Smooth muscle cell (in vitro differentiated cells): ENCODE measurements at regions not wholly inside any gene's neighbourhood (a gene's known extent, or its start where the extent isn't known, plus 50 kb on each side); places are given as distances from the start of the nearest gene placed in this dataset.

Experiments
- DNase-seq: peaks from one replicate; lab custom pipeline; 2025; ENCODE audit not compliant: unreplicated experiment; lab: John Stamatoyannopoulos, UW
- H2AFZ ChIP-seq: fragments of 200-600 bp; sonication (generic); 2 replicates; pipeline ENCODE4 v1.6.0; 2016; ENCODE audit warnings: antibody characterized with exemption, low read depth, mild to moderate bottlenecking
- H3F3A ChIP-seq: fragments of 200-600 bp; sonication (generic); 2 replicates; pipeline ENCODE4 v1.6.0; 2017; ENCODE audit warnings: antibody characterized with exemption, low read depth
- H3K27ac ChIP-seq: fragments of 200-600 bp; sonication (generic); 2 replicates; pipeline ENCODE4 v1.5.1; 2016; ENCODE audit warnings: low read depth, mild to moderate bottlenecking
- H3K27me3 ChIP-seq: fragments of 200-600 bp; sonication (generic); 2 replicates; pipeline ENCODE4 v1.6.1; 2016; ENCODE audit warnings: low read depth, mild to moderate bottlenecking
- H3K36me3 ChIP-seq: fragments of 200-600 bp; sonication (generic); 2 replicates; pipeline ENCODE4 v1.5.1; 2016; ENCODE audit warnings: low read depth
- H3K4me1 ChIP-seq: fragments of 200-600 bp; sonication (generic); 2 replicates; pipeline ENCODE4 v1.5.1; 2016; ENCODE audit warnings: low read depth
- H3K4me2 ChIP-seq: fragments of 200-600 bp; sonication (generic); 2 replicates; pipeline ENCODE4 v1.6.0; 2016; ENCODE audit warnings: mild to moderate bottlenecking
- H3K4me3 ChIP-seq: fragments of 200-600 bp; sonication (generic); 2 replicates; pipeline ENCODE4 v1.5.1; 2016; ENCODE audit warnings: mild to moderate bottlenecking
- H3K79me2 ChIP-seq: fragments of 200-600 bp; sonication (generic); 2 replicates; pipeline ENCODE4 v1.6.0; 2016; ENCODE audit warnings: low read depth, mild to moderate bottlenecking
- H3K9ac ChIP-seq: fragments of 200-600 bp; sonication (generic); 2 replicates; pipeline ENCODE4 v1.6.0; 2016; ENCODE audit warnings: low read depth
- H3K9me3 ChIP-seq: fragments of 200-600 bp; sonication (generic); replicated peaks from 2 replicates; pipeline ENCODE4 v1.5.1; 2016; ENCODE audit warnings: low read depth
- H4K20me1 ChIP-seq: fragments of 200-600 bp; sonication (generic); 2 replicates; pipeline ENCODE4 v1.6.0; 2016; ENCODE audit warnings: low read depth
- whole genome bisulfite sequencing: methylation state at CpG from one replicate; pipeline ENCODE4 v1.1.7; 2016; ENCODE audit warnings: low lambda C conversion rate; 5-methylcytosine and 5-hydroxymethylcytosine counted together
- TF ChIP-seq, protein P1 (sequence below): fragments of 200-600 bp; sonication (generic); IDR thresholded peaks from 2 replicates; pipeline ENCODE4 v1.5.1; 2017; ENCODE audit warnings: borderline replicate concordance, mild to moderate bottlenecking, antibody characterized with exemption; ENCODE audit not compliant: insufficient read depth, poor library complexity, severe bottlenecking

DNA sequence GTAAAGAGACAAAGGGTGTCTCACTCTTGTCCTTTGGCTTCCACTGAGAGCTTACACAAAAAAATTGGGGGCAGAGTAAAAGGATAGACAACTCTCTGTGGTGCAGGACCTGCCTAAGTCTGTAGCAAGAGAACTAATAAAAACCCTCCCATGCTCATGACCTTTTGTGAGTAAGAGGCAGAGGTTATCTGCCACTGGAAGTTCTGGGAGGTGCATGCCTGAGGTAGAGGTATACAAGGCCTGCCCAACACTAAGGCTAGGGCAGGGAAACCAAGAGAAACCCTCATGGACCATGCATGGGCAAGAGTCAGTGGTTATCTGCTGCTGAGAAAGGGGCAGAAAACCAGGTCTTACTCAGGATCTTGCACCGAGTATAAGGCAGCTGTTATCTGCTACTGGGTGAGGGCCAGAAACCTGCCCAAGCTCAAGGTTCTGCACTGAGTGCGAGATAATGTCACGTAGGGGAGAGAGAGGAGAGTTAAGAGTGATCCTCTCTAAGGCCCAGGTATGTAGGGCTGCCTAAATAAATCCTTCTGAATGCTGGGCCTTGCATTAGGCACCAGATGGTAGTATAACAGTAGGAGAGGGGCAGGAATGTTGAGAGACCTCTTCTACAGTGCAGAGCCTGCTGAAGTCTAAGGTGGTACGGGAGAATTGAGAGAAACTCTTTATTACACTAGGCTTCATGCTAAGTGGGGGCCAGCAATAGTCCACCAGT is 143.4 kb downstream of the MACROH2A1 start:
- Histone ChIP-seq H3K36me3 (no peaks in the 10 kb centered on the region), H3K9me3 (no peaks in the 10 kb centered on the region), H3F3A (peaks cover 8% of the 10 kb centered on the region), H3K4me3 (no peak overlapping the region), H3K27ac (peak overlapping the region; percentile 9), H3K4me2 (peak overlapping the region; percentile 11), H3K79me2 (no peaks in the 10 kb centered on the region), H2AFZ (peak overlapping the region; percentile 36), H4K20me1 (no peaks in the 10 kb centered on the region), H3K4me1 (peaks cover 12% of the 10 kb centered on the region), H3K27me3 (no peaks in the 10 kb centered on the region), H3K9ac (no peak overlapping the region)
- 64% methylated on average over 4 of the region's 4 CpGs for WGBS
- no peak for DNase-seq
- TF ChIP-seq, protein P1, sequence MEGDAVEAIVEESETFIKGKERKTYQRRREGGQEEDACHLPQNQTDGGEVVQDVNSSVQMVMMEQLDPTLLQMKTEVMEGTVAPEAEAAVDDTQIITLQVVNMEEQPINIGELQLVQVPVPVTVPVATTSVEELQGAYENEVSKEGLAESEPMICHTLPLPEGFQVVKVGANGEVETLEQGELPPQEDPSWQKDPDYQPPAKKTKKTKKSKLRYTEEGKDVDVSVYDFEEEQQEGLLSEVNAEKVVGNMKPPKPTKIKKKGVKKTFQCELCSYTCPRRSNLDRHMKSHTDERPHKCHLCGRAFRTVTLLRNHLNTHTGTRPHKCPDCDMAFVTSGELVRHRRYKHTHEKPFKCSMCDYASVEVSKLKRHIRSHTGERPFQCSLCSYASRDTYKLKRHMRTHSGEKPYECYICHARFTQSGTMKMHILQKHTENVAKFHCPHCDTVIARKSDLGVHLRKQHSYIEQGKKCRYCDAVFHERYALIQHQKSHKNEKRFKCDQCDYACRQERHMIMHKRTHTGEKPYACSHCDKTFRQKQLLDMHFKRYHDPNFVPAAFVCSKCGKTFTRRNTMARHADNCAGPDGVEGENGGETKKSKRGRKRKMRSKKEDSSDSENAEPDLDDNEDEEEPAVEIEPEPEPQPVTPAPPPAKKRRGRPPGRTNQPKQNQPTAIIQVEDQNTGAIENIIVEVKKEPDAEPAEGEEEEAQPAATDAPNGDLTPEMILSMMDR, result no peak

GRCh38 chr5:135254183-135254582 is 144.8 kb downstream of the MACROH2A1 start:
- 44% methylated on average over 4 of the region's 4 CpGs for WGBS
- H3K4me2 ChIP-seq, result peak overlapping the region; percentile 59

DNA sequence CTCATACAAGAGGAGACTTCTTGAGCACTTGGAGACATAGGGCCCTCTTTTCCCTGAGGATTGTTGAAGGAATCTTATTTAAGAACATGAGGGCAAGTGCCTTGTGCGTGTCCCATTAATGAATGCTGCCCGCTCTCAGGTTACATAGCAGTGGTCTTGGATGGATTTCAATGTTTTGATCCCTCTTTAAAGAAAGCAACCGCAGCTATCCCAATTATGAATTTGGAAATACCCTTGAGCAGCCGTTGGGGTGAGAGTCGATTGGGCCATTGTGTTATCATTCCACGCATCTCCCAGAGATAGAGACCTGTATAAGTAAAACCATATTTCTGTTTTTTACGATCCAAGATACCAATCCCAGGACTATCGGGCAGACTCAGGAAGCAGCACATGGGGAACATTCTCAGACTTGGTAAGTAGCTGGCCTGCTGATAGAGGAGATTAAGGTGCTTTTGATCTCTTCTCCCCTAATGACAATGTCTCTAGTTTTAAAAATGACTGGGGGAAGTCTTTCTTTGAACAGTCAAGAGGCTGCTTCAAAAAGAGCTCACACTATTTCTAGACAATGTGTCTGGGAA is 145.3 kb downstream of the MACROH2A1 start:
- Histone ChIP-seq H3K4me2 (peak overlapping the region; percentile 59), H2AFZ (no peak overlapping the region), H4K20me1 (no peaks in the 10 kb centered on the region), H3F3A (peaks cover 16% of the 10 kb centered on the region), H3K4me1 (peaks cover 14% of the 10 kb centered on the region), H3K36me3 (no peaks in the 10 kb centered on the region), H3K27ac (peak overlapping the region; percentile 51), H3K27me3 (no peaks in the 10 kb centered on the region), H3K79me2 (no peaks in the 10 kb centered on the region), H3K9ac (no peak overlapping the region), H3K9me3 (no peaks in the 10 kb centered on the region), H3K4me3 (no peak overlapping the region)
- 25% methylated on average over 8 of the region's 8 CpGs for WGBS
- TF ChIP-seq, protein P1, result no peak
- DNase-seq, result no peak

More at GRCh38 chr5:135254183-135254582, 144.8 kb downstream of the MACROH2A1 start:
- no peaks in the 10 kb centered on the region for H4K20me1 ChIP-seq
- H3K79me2 ChIP-seq, result no peaks in the 10 kb centered on the region
- peaks cover 16% of the 10 kb centered on the region for H3F3A ChIP-seq
- H3K9ac ChIP-seq, result no peak overlapping the region
- peak overlapping the region; percentile 51 for H3K27ac ChIP-seq
- no peak for DNase-seq
- peaks cover 14% of the 10 kb centered on the region for H3K4me1 ChIP-seq
- no peaks in the 10 kb centered on the region for H3K27me3 ChIP-seq
- no peaks in the 10 kb centered on the region for H3K9me3 ChIP-seq
- H2AFZ ChIP-seq, result no peak overlapping the region
- TF ChIP-seq, protein P1, result no peak
- no peaks in the 10 kb centered on the region for H3K36me3 ChIP-seq
- H3K4me3 ChIP-seq, result no peak overlapping the region
